ENCODE measurements at regions not wholly inside any gene's neighbourhood (a gene's known extent, or its start where the extent isn't known, plus 50 kb on each side); places are given as distances from the start of the nearest gene placed in this dataset.

DNA sequence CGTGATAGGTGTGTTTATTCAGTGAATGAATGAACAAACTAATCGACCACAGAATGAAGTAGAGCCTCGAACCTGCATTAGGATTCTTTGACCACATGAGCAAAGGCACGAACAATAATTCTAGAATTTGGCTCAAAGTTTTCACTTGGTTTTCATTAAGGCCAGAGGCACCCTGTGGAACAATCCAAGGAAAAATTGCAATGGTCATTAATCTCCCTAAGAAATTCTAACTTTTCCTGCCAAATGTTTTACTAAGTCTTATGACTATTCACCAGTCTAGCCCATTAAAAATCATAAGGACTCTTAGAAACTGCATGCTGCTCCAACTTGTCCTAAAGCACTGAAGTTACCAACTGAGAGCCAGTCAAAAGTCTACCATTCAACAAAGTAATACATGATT lies 271.7 kb downstream of the EFNB2 start:
- no peaks in the 10 kb centered on the region for H4K20me1 ChIP-seq (ENCODE audit: insufficient read depth, low read length)
- no peak overlapping the region for H3K27ac ChIP-seq (ENCODE audit: low read length)
- no peaks in the 10 kb centered on the region for H3K36me3 ChIP-seq (replicated peaks; ENCODE audit: low read depth, low read length)
- no peaks in the 10 kb centered on the region for H3K4me1 ChIP-seq (ENCODE audit: low read length)
- TF ChIP-seq EZH2phosphoT487 (IDR thresholded peaks at IDR 0.05; ENCODE audit: low read depth) (no peak), CTCF (IDR thresholded peaks at IDR 0.05; ENCODE audit: low read depth, low read length) (no peak)
- no peak overlapping the region for H3K4me3 ChIP-seq (ENCODE audit: low read length)
- no peaks in the 10 kb centered on the region for H3K9me3 ChIP-seq (ENCODE audit: insufficient read depth, low read length)
- H2AFZ ChIP-seq (ENCODE audit: low read depth, low read length) = no peak overlapping the region
- H3K9ac ChIP-seq (ENCODE audit: low read length) = no peak overlapping the region
- H3K79me2 ChIP-seq (ENCODE audit: low read length) = no peaks in the 10 kb centered on the region
- H3K4me2 ChIP-seq (ENCODE audit: low read length) = no peak overlapping the region
- no peaks in the 10 kb centered on the region for H3K27me3 ChIP-seq (ENCODE audit: low read depth, low read length)

DNA sequence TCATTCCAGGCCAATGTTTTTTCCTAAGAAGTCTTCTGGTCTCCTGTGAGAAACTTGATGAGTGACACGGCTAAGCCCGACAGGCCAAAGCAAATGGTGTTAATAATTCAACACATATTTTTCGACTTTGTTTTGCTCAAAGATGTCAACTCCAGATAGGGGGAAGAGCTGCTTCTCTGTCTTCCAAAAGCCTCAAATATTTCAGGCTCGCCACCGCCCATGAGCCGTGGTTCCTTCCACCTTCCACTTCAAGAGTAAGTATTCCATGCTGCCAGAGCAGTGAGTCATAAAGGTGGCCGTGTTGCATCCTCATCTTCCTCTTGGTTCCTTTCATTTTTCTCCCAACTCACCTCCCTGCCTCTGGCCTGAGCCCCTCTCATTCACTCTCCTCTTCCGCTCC lies 272.6 kb downstream of the EFNB2 start:
- no peak for TF ChIP-seq EZH2phosphoT487 (IDR thresholded peaks at IDR 0.05; ENCODE audit: low read depth)
- no peak for TF ChIP-seq CTCF (IDR thresholded peaks at IDR 0.05; ENCODE audit: low read depth, low read length)
- no peaks in the 10 kb centered on the region for H3K79me2 ChIP-seq (ENCODE audit: low read length)
- no peaks in the 10 kb centered on the region for H3K9me3 ChIP-seq (ENCODE audit: insufficient read depth, low read length)
- H3K27me3 ChIP-seq (ENCODE audit: low read depth, low read length) = no peaks in the 10 kb centered on the region
- H2AFZ ChIP-seq (ENCODE audit: low read depth, low read length) = no peak overlapping the region
- H4K20me1 ChIP-seq (ENCODE audit: insufficient read depth, low read length) = no peaks in the 10 kb centered on the region
- no peak overlapping the region for H3K27ac ChIP-seq (ENCODE audit: low read length)
- no peak overlapping the region for H3K4me2 ChIP-seq (ENCODE audit: low read length)
- no peak overlapping the region for H3K9ac ChIP-seq (ENCODE audit: low read length)
- H3K4me1 ChIP-seq (ENCODE audit: low read length) = no peaks in the 10 kb centered on the region
- H3K4me3 ChIP-seq (ENCODE audit: low read length) = no peak overlapping the region
- H3K36me3 ChIP-seq (replicated peaks; ENCODE audit: low read depth, low read length) = no peaks in the 10 kb centered on the region

GRCh38 chr13:106261450-106261849 lies 274.0 kb downstream of the EFNB2 start:
- Histone ChIP-seq H3K27ac (ENCODE audit: low read length) (no peak overlapping the region), H3K27me3 (ENCODE audit: low read depth, low read length) (no peaks in the 10 kb centered on the region), H4K20me1 (ENCODE audit: insufficient read depth, low read length) (no peaks in the 10 kb centered on the region), H3K79me2 (ENCODE audit: low read length) (no peaks in the 10 kb centered on the region), H3K36me3 (replicated peaks; ENCODE audit: low read depth, low read length) (no peaks in the 10 kb centered on the region), H3K9me3 (ENCODE audit: insufficient read depth, low read length) (no peaks in the 10 kb centered on the region), H3K4me1 (ENCODE audit: low read length) (no peaks in the 10 kb centered on the region), H3K9ac (ENCODE audit: low read length) (no peak overlapping the region), H3K4me2 (ENCODE audit: low read length) (no peak overlapping the region), H3K4me3 (ENCODE audit: low read length) (no peak overlapping the region), H2AFZ (ENCODE audit: low read depth, low read length) (no peak overlapping the region)
- TF ChIP-seq EZH2phosphoT487 (IDR thresholded peaks at IDR 0.05; ENCODE audit: low read depth) = no peak
- no peak for TF ChIP-seq CTCF (IDR thresholded peaks at IDR 0.05; ENCODE audit: low read depth, low read length)

DNA sequence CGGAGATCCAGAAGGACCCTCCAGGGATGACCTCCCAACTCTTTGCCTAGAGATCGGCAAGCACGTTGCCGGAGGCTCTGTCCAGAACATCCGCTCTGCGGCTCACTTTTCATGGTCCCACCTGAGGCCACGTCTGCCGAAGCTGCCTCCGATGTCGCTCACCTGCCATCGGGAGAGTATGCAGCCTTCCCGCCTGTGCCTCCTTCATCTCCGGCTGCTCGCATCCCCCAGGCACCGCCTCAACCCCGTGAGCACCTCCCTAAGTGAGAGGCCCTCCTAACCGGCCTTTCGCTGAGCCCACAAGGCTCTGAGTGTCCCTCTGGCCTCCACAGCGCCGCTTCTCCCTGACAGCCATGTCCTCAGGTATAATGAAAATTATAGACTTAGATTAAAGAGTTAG lies 275.1 kb downstream of the EFNB2 start:
- no peaks in the 10 kb centered on the region for H3K9me3 ChIP-seq (ENCODE audit: insufficient read depth, low read length)
- H3K79me2 ChIP-seq (ENCODE audit: low read length) = no peaks in the 10 kb centered on the region
- H3K36me3 ChIP-seq (replicated peaks; ENCODE audit: low read depth, low read length) = no peaks in the 10 kb centered on the region
- H3K27me3 ChIP-seq (ENCODE audit: low read depth, low read length) = no peaks in the 10 kb centered on the region
- H3K4me2 ChIP-seq (ENCODE audit: low read length) = no peak overlapping the region
- no peak overlapping the region for H3K9ac ChIP-seq (ENCODE audit: low read length)
- no peak overlapping the region for H2AFZ ChIP-seq (ENCODE audit: low read depth, low read length)
- no peak overlapping the region for H3K4me3 ChIP-seq (ENCODE audit: low read length)
- H4K20me1 ChIP-seq (ENCODE audit: insufficient read depth, low read length) = no peaks in the 10 kb centered on the region
- TF ChIP-seq CTCF (IDR thresholded peaks at IDR 0.05; ENCODE audit: low read depth, low read length) (no peak), EZH2phosphoT487 (IDR thresholded peaks at IDR 0.05; ENCODE audit: low read depth) (no peak)
- no peaks in the 10 kb centered on the region for H3K4me1 ChIP-seq (ENCODE audit: low read length)
- no peak overlapping the region for H3K27ac ChIP-seq (ENCODE audit: low read length)

Data from OCI-LY3 (cell line).